SIG-M5 treated with dmso at 0.1 percent for 504 hours (cell line): ENCODE measurements at regions not wholly inside any gene's neighbourhood (a gene's known extent, or its start where the extent isn't known, plus 50 kb on each side); places are given as distances from the start of the nearest gene placed in this dataset.

ENCODE experiments used
- DNase-seq: peaks from one replicate; lab custom pipeline; 2025; ENCODE audit not compliant: unreplicated experiment; lab: John Stamatoyannopoulos, UW

DNA sequence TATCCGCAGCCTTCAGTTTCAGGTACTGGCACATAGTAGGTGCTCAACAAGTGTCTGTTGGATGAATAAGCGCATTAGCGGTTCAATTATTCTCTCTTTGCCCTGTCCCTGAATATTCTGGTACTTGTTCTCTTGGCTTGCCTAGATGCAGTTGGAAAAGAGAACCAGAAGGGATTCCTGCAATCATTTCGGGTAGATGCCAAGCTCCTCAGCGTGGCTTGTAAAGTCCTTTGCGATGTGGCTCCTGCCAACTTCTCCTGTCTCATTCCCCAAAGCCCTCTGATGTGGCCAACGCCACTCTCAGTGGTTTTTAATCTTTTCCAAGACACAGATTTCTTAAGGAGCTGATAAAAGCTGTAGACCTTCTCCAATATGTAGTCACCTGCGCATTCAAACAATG is 230.3 kb downstream of the SUDS3 start:
- no peak for DNase-seq

DNA sequence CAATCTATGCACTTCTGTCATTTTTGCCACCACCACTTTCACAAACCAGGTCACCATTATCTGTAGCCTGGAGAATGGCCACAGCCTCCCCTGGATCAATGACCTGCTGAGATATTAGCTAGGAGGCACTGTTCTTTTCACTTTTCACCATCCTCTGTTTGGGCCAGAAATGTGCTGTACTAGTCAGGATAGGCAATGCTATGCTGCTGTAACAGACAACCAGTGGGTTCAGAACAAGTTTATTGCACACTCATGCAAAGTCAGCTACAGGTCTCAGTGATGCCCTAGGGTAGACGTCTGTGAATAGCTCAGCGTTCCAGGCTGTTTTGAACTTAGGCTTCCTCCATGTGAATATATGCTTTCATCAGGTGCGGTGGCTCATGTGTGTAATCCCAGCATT is 231.5 kb downstream of the SUDS3 start:
- DNase-seq = no peak

DNA sequence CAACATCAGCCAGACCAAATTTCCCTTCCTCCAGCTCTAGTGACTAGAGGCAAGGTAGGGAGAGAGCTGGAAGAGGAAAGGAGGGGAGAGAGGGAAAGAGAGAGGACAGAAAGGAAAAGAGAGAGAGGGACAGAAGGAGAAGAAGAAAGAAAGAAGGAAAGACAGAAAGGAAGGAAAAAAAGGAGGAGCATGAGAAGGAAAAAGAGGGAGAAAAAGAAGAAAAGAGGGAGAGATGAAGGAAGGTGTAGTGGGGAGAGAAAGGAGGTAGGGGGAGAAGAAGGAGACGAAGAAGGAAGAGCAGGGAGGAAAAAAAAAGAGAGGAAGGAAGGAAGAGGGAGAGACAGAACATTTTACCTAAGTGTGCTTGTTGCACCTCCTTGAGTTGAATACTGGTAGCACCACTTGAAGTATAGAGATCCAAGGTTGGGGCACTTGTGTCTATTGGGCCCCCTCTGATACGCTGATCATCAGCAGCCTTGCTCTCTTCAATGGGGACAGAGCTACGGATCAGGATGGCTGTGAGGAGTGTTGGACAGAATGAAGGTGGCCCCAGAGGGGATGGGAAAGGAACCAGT is 232.5 kb downstream of the SUDS3 start:
- no peak for DNase-seq

GRCh38 chr12:118611295-118611694 is 234.9 kb downstream of the SUDS3 start:
- no peak for DNase-seq

- DNase-seq = no peak
Observed at GRCh38 chr12:118611770-118612169, 235.4 kb downstream of the SUDS3 start.

GRCh38 chr12:118617611-118618450 is 241.5 kb downstream of the SUDS3 start:
- DNase-seq = no peak

DNA sequence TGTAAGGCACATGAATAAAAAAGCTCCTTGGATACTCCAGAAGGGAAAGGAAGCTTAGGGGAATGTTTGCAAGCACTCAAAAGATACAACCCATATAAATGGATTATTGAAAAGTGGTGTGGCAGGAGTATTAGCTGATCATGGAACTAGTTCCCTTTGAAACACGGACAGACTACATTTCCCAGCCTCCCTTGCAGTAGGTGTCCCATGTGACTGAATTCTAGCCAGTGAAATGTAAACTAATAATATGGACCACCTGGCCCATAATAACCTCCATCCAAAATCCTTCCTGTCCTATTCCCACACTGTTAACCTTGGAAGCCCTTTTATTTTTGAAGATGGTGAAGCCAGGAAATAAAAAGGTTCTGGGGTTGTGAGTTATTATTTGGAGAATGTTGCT is 242.3 kb downstream of the SUDS3 start:
- no peak for DNase-seq

DNA sequence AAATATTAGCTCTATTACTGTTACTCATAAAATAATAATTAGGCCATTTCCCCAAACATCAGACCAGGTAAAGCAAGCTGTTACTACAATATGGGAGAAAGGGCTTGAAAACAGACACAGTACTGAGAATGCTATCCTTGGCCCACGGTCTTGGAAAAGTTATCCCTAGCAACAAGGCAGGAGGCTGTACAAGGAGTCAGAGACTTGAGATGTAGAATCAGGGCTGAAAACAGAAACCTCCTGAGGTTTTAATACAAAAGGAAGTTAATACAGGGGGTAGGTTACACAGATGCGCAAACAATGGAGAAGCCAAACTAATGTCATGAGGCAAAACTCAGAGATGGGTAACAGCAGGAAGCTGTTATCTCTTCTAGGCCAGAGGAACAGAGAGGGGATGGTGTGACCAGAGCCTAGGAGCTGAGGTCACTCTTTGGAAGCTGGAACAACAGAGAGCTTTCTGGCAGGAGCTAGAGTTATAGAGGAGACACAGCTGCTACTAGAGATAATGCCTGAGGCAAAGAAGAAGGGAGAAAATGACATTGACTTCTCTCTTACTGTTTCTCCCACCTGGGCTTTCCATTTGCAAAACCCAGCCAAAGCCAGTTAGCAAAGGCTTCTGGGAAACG is 248.8 kb downstream of the SUDS3 start:
- DNase-seq = no peak

- no peak for DNase-seq
Observed at GRCh38 chr12:118633071-118633470, 256.7 kb downstream of the SUDS3 start.

- no peak for DNase-seq
Observed at GRCh38 chr12:118635276-118635675, 258.9 kb downstream of the SUDS3 start.

DNA sequence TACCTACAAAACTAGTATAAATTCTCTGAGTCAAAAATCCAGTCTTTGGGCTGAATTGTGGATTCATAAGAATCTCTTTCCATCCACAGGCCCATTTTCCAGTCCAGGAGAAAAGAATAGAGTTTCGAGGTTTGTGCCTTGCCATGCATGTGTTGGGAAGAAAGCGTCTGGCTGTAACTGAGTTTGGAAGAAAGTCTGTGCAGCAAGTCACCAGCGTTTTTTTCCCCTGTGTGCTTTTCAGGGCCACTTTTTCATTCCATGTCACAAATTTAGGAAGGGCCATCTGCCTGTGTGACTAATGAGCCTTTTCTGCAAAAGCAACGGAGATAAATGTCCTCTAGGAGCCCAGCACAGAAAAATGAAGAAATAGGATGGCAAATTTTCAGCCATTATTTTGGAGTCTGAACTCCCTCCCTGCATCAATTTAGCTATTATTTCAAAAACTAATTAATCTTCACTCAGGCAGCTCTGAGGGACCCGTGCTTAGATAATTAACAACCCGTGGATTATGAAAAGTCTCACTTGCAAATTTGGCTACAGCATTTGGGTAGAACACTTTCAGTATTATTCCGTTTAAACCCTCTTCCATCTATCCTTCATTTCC is 261.5 kb downstream of the SUDS3 start:
- no peak for DNase-seq

- no peak for DNase-seq
Observed at GRCh38 chr12:118641249-118641648, 264.9 kb downstream of the SUDS3 start.

- peak; percentile 3 for DNase-seq
Observed at GRCh38 chr12:118645219-118645618, 268.9 kb downstream of the SUDS3 start.

- DNase-seq = no peak
Observed at GRCh38 chr12:118649765-118650585, 273.6 kb downstream of the SUDS3 start.

DNA sequence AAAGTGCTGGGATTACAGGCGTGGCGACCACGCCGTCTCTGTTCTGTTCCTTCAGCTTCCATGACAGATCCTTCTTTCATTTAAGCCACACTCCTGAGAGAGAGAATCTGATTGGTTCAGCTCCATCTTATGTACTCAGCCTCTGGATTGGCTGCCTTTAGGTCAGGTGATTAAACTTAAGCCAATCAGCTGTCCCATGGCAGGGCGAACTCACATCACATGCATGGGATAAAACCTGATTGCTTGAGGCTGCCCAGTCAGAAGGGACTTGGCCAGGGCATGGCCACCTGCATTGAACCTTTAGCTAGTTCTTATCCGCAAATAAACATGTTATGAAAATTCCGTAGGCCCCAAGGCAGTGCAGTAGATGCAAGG is 274.2 kb downstream of the SUDS3 start:
- DNase-seq = no peak

GRCh38 chr12:118651487-118651886 is 275.1 kb downstream of the SUDS3 start:
- no peak for DNase-seq

DNA sequence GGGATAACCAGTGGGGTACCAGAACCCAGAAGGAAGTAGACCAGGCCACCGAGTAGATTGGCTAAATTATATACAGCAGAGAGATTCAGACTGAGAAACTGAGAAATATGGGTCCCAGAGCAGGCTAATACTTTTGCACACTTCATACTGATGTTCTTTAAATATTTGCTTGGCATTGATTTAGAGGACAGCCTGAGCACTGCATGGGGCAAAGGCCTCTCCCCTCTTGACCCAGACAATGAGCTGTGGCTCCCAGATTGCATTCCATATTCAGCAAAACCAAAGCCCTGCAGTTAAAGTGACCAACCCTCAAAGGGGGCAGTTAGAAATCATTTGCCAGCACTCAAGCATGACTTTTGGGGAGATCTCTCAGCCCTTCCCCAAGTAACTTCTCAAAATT is 279.2 kb downstream of the SUDS3 start:
- no peak for DNase-seq

GRCh38 chr12:118680356-118680963 is 300.9 kb upstream of the SRRM4 start:
- no peak for DNase-seq

GRCh38 chr12:118682656-118683055 is 298.7 kb upstream of the SRRM4 start:
- no peak for DNase-seq

GRCh38 chr12:118685983-118686607 is 295.2 kb upstream of the SRRM4 start:
- no peak for DNase-seq
